ENCODE measurements at regions not wholly inside any gene's neighbourhood (a gene's known extent, or its start where the extent isn't known, plus 50 kb on each side); places are given as distances from the start of the nearest gene placed in this dataset.

GRCh38 chr4:23674694-23675093, 215.2 kb downstream of the PPARGC1A start:
- Histone ChIP-seq H3K36me3 (replicated peaks in 1 of 2; ENCODE audit: control extremely low read depth in 1 of 2, control insufficient read depth in 1 of 2, extremely low read depth in 1 of 2, insufficient read depth in 2 of 2, low read length in 1 of 2) (no peaks in the 10 kb centered on the region), H3K27me3 (replicated peaks in 1 of 4; ENCODE audit: control extremely low read depth in 1 of 4, control insufficient read depth in 3 of 4, insufficient read depth in 4 of 4, low read length in 3 of 4) (no peaks in the 10 kb centered on the region), H3K4me1 (ENCODE audit: control insufficient read depth in 2 of 2, insufficient read depth in 2 of 2, low read length in 2 of 2) (no peaks in the 10 kb centered on the region), H2AFZ (ENCODE audit: insufficient read depth, low read depth, low read length, poor library complexity, severe bottlenecking) (no peak overlapping the region), H3K4me2 (replicated peaks; ENCODE audit: low read depth, low read length, poor library complexity, severe bottlenecking) (no peak overlapping the region), H3K4me3 (ENCODE audit: control extremely low read depth in 1 of 5, extremely low read depth in 1 of 5, insufficient read depth in 1 of 5, low read depth in 2 of 5, low read length in 4 of 5) (no peak overlapping the region), H3K9ac (ENCODE audit: low read length) (no peak overlapping the region), H4K20me1 (ENCODE audit: control insufficient read depth, insufficient read depth, low read length, poor library complexity, severe bottlenecking) (no peaks in the 10 kb centered on the region), H3K9me3 (ENCODE audit: control extremely low read depth in 1 of 3, control insufficient read depth in 2 of 3, insufficient read depth in 1 of 3, low read length in 2 of 3) (no peaks in the 10 kb centered on the region), H3K27ac (ENCODE audit: low read length in 2 of 2) (no peak overlapping the region), H3K79me2 (ENCODE audit: control insufficient read depth, insufficient read depth, low read length) (no peaks in the 10 kb centered on the region)
- Mint-ChIP-seq H3K27me3 (no peaks in the 10 kb centered on the region), H3K9me3 (ENCODE audit: insufficient read depth) (peaks cover 4% of the 10 kb centered on the region), H3K27ac (no peak overlapping the region), H3K4me1 (no peaks in the 10 kb centered on the region), H3K4me3 (no peak overlapping the region)
- TF ChIP-seq EZH2 (IDR thresholded peaks at IDR 0.05; ENCODE audit: borderline replicate concordance, insufficient read depth, low read depth, low read length, poor library complexity, severe bottlenecking), result no peak
- TF ChIP-seq, protein P1, sequence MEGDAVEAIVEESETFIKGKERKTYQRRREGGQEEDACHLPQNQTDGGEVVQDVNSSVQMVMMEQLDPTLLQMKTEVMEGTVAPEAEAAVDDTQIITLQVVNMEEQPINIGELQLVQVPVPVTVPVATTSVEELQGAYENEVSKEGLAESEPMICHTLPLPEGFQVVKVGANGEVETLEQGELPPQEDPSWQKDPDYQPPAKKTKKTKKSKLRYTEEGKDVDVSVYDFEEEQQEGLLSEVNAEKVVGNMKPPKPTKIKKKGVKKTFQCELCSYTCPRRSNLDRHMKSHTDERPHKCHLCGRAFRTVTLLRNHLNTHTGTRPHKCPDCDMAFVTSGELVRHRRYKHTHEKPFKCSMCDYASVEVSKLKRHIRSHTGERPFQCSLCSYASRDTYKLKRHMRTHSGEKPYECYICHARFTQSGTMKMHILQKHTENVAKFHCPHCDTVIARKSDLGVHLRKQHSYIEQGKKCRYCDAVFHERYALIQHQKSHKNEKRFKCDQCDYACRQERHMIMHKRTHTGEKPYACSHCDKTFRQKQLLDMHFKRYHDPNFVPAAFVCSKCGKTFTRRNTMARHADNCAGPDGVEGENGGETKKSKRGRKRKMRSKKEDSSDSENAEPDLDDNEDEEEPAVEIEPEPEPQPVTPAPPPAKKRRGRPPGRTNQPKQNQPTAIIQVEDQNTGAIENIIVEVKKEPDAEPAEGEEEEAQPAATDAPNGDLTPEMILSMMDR (IDR thresholded peaks at IDR 0.05), result no peak
- DNase-seq (no peak), ATAC-seq (ENCODE audit: low read depth) (no peak)
- POLR2A ChIA-PET, result no interaction called here
- intact Hi-C loops (cut with micrococcal nuclease), result no loop called here
- no CpG with 5 or more reads among the region's 1 CpG for WGBS (ENCODE audit: insufficient coverage)
- CTCF ChIA-PET, result no interaction called here

DNA sequence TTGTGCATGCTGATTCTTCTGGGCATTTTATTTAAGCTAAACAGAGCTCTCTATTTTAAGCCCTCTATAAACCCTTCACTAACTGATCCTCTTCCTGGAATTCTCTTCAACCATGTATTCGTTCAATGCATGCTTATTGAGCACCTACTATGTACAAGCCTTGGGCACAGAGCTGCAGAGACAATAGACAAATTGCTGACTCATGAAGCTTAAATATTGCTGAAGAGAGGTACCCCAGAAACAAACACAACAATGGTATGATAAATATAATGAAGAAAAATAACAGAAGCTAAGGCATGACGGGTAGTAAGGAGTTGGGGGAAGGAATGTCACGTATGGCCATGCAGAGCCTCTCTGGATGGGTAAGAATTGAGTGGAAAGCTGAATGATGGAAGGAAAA, 222.2 kb downstream of the PPARGC1A start:
- H3K79me2 ChIP-seq (ENCODE audit: control insufficient read depth, insufficient read depth, low read length), result no peaks in the 10 kb centered on the region
- 81% methylated on average over 3 of the region's 3 CpGs for WGBS (ENCODE audit: insufficient coverage)
- no peaks in the 10 kb centered on the region for H4K20me1 ChIP-seq (ENCODE audit: control insufficient read depth, insufficient read depth, low read length, poor library complexity, severe bottlenecking)
- H3K9ac ChIP-seq (ENCODE audit: low read length), result no peak overlapping the region
- no peak for ATAC-seq (ENCODE audit: low read depth)
- no peak overlapping the region for H3K27ac ChIP-seq (ENCODE audit: low read length in 2 of 2)
- TF ChIP-seq EZH2 (IDR thresholded peaks at IDR 0.05; ENCODE audit: borderline replicate concordance, insufficient read depth, low read depth, low read length, poor library complexity, severe bottlenecking), result no peak
- TF ChIP-seq, protein P1 (IDR thresholded peaks at IDR 0.05), result no peak
- CTCF ChIA-PET, result no interaction called here
- POLR2A ChIA-PET, result no interaction called here
- no peak overlapping the region for H3K4me3 Mint-ChIP-seq
- peaks cover 11% of the 10 kb centered on the region for H3K9me3 Mint-ChIP-seq (ENCODE audit: insufficient read depth)
- H3K4me3 ChIP-seq (ENCODE audit: control extremely low read depth in 1 of 5, extremely low read depth in 1 of 5, insufficient read depth in 1 of 5, low read depth in 2 of 5, low read length in 4 of 5), result no peak overlapping the region
- no peak overlapping the region for H3K4me2 ChIP-seq (replicated peaks; ENCODE audit: low read depth, low read length, poor library complexity, severe bottlenecking)
- H3K27ac Mint-ChIP-seq, result no peak overlapping the region
- no peaks in the 10 kb centered on the region for H3K36me3 ChIP-seq (replicated peaks in 1 of 2; ENCODE audit: control extremely low read depth in 1 of 2, control insufficient read depth in 1 of 2, extremely low read depth in 1 of 2, insufficient read depth in 2 of 2, low read length in 1 of 2)
- no peaks in the 10 kb centered on the region for H3K27me3 Mint-ChIP-seq
- no peaks in the 10 kb centered on the region for H3K4me1 ChIP-seq (ENCODE audit: control insufficient read depth in 2 of 2, insufficient read depth in 2 of 2, low read length in 2 of 2)
- no peak for DNase-seq
- no peaks in the 10 kb centered on the region for H3K9me3 ChIP-seq (ENCODE audit: control extremely low read depth in 1 of 3, control insufficient read depth in 2 of 3, insufficient read depth in 1 of 3, low read length in 2 of 3)
- intact Hi-C loops (cut with micrococcal nuclease), result no loop called here
- H3K4me1 Mint-ChIP-seq, result no peaks in the 10 kb centered on the region
- no peaks in the 10 kb centered on the region for H3K27me3 ChIP-seq (replicated peaks in 1 of 4; ENCODE audit: control extremely low read depth in 1 of 4, control insufficient read depth in 3 of 4, insufficient read depth in 4 of 4, low read length in 3 of 4)
- H2AFZ ChIP-seq (ENCODE audit: insufficient read depth, low read depth, low read length, poor library complexity, severe bottlenecking), result no peak overlapping the region
